ENCODE measurements at regions not wholly inside any gene's neighbourhood (a gene's known extent, or its start where the extent isn't known, plus 50 kb on each side); places are given as distances from the start of the nearest gene placed in this dataset.

DNA sequence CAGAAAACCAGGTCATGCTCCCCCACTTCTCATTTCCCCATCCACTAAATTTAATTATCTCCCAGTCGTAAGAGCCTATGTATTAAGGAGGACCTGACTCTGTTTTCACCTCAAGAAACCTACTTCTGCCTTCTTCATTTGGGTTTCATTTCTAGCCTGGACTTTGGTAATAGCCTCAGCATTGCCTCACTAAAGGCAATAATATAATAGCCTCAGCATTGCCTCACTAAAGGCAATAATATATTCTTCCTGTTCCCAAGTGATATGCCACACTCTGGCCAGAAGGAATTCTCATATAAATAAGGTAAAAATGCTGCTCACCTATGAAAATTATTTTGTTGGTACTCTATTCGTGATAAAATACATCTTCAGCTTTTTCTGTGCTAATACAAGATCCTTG, 993.9 kb downstream of the EFNB2 start:
- TF ChIP-seq TEAD4 (IDR thresholded peaks at IDR 0.05) = no peak
- no peak for TF ChIP-seq CEBPB (IDR thresholded peaks at IDR 0.05)
- TF ChIP-seq, protein P1, sequence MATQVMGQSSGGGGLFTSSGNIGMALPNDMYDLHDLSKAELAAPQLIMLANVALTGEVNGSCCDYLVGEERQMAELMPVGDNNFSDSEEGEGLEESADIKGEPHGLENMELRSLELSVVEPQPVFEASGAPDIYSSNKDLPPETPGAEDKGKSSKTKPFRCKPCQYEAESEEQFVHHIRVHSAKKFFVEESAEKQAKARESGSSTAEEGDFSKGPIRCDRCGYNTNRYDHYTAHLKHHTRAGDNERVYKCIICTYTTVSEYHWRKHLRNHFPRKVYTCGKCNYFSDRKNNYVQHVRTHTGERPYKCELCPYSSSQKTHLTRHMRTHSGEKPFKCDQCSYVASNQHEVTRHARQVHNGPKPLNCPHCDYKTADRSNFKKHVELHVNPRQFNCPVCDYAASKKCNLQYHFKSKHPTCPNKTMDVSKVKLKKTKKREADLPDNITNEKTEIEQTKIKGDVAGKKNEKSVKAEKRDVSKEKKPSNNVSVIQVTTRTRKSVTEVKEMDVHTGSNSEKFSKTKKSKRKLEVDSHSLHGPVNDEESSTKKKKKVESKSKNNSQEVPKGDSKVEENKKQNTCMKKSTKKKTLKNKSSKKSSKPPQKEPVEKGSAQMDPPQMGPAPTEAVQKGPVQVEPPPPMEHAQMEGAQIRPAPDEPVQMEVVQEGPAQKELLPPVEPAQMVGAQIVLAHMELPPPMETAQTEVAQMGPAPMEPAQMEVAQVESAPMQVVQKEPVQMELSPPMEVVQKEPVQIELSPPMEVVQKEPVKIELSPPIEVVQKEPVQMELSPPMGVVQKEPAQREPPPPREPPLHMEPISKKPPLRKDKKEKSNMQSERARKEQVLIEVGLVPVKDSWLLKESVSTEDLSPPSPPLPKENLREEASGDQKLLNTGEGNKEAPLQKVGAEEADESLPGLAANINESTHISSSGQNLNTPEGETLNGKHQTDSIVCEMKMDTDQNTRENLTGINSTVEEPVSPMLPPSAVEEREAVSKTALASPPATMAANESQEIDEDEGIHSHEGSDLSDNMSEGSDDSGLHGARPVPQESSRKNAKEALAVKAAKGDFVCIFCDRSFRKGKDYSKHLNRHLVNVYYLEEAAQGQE (IDR thresholded peaks at IDR 0.05; ENCODE audit: low read depth) = no peak
